K562 (cell line): ENCODE measurements at regions not wholly inside any gene's neighbourhood (a gene's known extent, or its start where the extent isn't known, plus 50 kb on each side); places are given as distances from the start of the nearest gene placed in this dataset.
A peak's percentile ranks its signal among the peaks of the same experiment; 100 is the strongest.

Source experiments
- CREB5 ChIP-seq: fragments of 250-450 bp; sonication (Bioruptor Pico); IDR thresholded peaks from 2 replicates; pipeline ENCODE4 v1.5.0; 2020; ENCODE audit warnings: mild to moderate bottlenecking
- E2F1 ChIP-seq: sonication (generic); formaldehyde crosslinking; IDR thresholded peaks from 2 replicates; pipeline ENCODE4 v1.8.1; 2023; ENCODE audit warnings: mild to moderate bottlenecking, missing genetic modification reagents, moderate library complexity
- FOXA3 ChIP-seq, 2 experiments: fragments of 450-650 bp in 1 of 2; sonication (generic) in 1 of 2; formaldehyde crosslinking; IDR thresholded peaks in 1 of 2; conservative IDR thresholded peaks in 1 of 2; 2 replicates each; pipeline versions ENCODE4 v1.4.0 to v1.8.0; 2020 to 2022; ENCODE audit warnings: mild to moderate bottlenecking in 2 of 2, missing genetic modification reagents in 1 of 2
- FOXJ2 ChIP-seq: fragments of 200-800 bp; sonication (Bioruptor generic); IDR thresholded peaks from 2 replicates; pipeline ENCODE4 v1.6.1; 2016; ENCODE audit warnings: missing genetic modification characterization, missing compliant biosample characterization
- FOXK2 ChIP-seq, 2 experiments: fragments of 450-650 bp; IDR thresholded peaks in 1 of 2; conservative IDR thresholded peaks in 1 of 2; 2 replicates each; pipeline ENCODE4 v1.6.1; 2016; ENCODE audit warnings: low read depth in 2 of 2, mild to moderate bottlenecking in 1 of 2
- FOXP1 ChIP-seq: sonication (generic); formaldehyde crosslinking; IDR thresholded peaks from 2 replicates; pipeline ENCODE4 v1.8.0; 2022; ENCODE audit warnings: mild to moderate bottlenecking, missing genetic modification reagents
- GTF2A2 ChIP-seq: IDR thresholded peaks from 2 replicates; pipeline ENCODE4 v1.6.1; 2016; ENCODE audit warnings: mild to moderate bottlenecking, missing genetic modification characterization, missing compliant biosample characterization
- HMGXB4 ChIP-seq: sonication (generic); formaldehyde crosslinking; IDR thresholded peaks from 2 replicates; pipeline ENCODE4 v1.8.1; 2023; ENCODE audit warnings: mild to moderate bottlenecking, missing genetic modification reagents
- KAT2B ChIP-seq: IDR thresholded peaks from one replicate; pipeline ENCODE4 v1.6.1; 2012; ENCODE audit warnings: low read depth, mild to moderate bottlenecking, control low read depth, inconsistent platforms, low read length, moderate library complexity
- MAFF ChIP-seq: IDR thresholded peaks from 2 replicates; pipeline ENCODE4 v1.6.1; 2012; ENCODE audit warnings: low read length, improper control_type of control experiment
- MAFG ChIP-seq: fragments of 450-650 bp; conservative IDR thresholded peaks from 2 replicates; pipeline ENCODE4 v1.6.1; 2016; ENCODE audit warnings: missing genetic modification characterization, missing compliant biosample characterization
- MCM2 ChIP-seq: fragments of 450-650 bp; IDR thresholded peaks from 2 replicates; pipeline ENCODE4 v1.6.1; 2017; ENCODE audit warnings: low read depth, mild to moderate bottlenecking
- MTA1 ChIP-seq: fragments of 450-650 bp; IDR thresholded peaks from 2 replicates; pipeline ENCODE4 v1.6.1; 2017; ENCODE audit warnings: borderline replicate concordance
- MYBL2 ChIP-seq, 2 experiments: fragments of 450-650 bp in 1 of 2; sonication (generic) in 1 of 2; formaldehyde crosslinking in 1 of 2; IDR thresholded peaks; 2 replicates each; pipeline versions ENCODE4 v1.6.1 to v1.8.1; 2017 to 2022; ENCODE audit warnings: borderline replicate concordance in 1 of 2, inconsistent platforms in 1 of 2, low read depth in 1 of 2, mild to moderate bottlenecking in 1 of 2, missing genetic modification reagents in 1 of 2, moderate library complexity in 1 of 2
- NFE2 ChIP-seq: IDR thresholded peaks from 2 replicates; pipeline ENCODE4 v1.6.1; 2014; ENCODE audit warnings: antibody characterized with exemption, low read depth
- PHTF2 ChIP-seq: fragments of 250-450 bp; sonication (Bioruptor Pico); IDR thresholded peaks from 2 replicates; pipeline ENCODE4 v1.5.0; 2021; ENCODE audit warnings: mild to moderate bottlenecking
- POLR3G ChIP-seq: IDR thresholded peaks from 2 replicates; pipeline ENCODE4 v1.6.1; 2011; ENCODE audit not compliant: insufficient read length, insufficient replicate concordance; ENCODE audit errors: extremely low read depth
- SMAD2 ChIP-seq: fragments of 150-350 bp; IDR thresholded peaks from 2 replicates; pipeline ENCODE4 v1.6.1; 2014; ENCODE audit warnings: low read depth, mild to moderate bottlenecking, low read length
- SUPT5H ChIP-seq: fragments of 450-650 bp; IDR thresholded peaks from 2 replicates; pipeline ENCODE4 v1.6.1; 2016
- TBL1XR1 ChIP-seq, 2 experiments: IDR thresholded peaks; 2 replicates each; pipeline ENCODE4 v1.6.1; 2012; ENCODE audit warnings: improper control_type of control experiment in 2 of 2, low read length in 2 of 2, mild to moderate bottlenecking in 1 of 2
- TBP ChIP-seq: optimal IDR thresholded peaks from 2 replicates; pipeline ENCODE3; 2011; ENCODE audit warnings: low read depth, low read length, improper control_type of control experiment
- TCF7L2 ChIP-seq: fragments of 150-350 bp; IDR thresholded peaks from 2 replicates; pipeline ENCODE4 v1.6.1; 2016; ENCODE audit warnings: low read depth, mild to moderate bottlenecking, low read length, moderate library complexity

- TF ChIP-seq GTF2A2 (tag) (0 out of 2 replicates have a peak, but pooled peaks have one; percentile 19), PHTF2 (CRISPR knock-in tag) (no peak), MTA1 (no peak), CREB5 (CRISPR knock-in tag) (no peak), KAT2B (no peak), MCM2 (0 out of 2 replicates have a peak, but pooled peaks have one; percentile 49), SUPT5H (no peak), FOXK2 (conservative IDR thresholded peaks at IDR 0.05 in 1 of 2, IDR thresholded peaks at IDR 0.05 in 1 of 2; ENCODE audit: low read depth in 2 of 2) (no peak), TCF7L2 (no peak), TBP (no peak), MYBL2 (IDR thresholded peaks at IDR 0.05; ENCODE audit: low read depth) (no peak), MYBL2 (CRISPR knock-in tag; IDR thresholded peaks at IDR 0.05; ENCODE audit: borderline replicate concordance) (no peak), E2F1 (CRISPR knock-in tag) (no peak), HMGXB4 (CRISPR knock-in tag) (no peak), NFE2 (peak; percentile 46), TBL1XR1 (IDR thresholded peaks at IDR 0.05; ENCODE audit: low read length in 2 of 2) (no peak), FOXA3 (CRISPR knock-in tag; conservative IDR thresholded peaks at IDR 0.05 in 1 of 2, IDR thresholded peaks at IDR 0.05 in 1 of 2) (no peak), MAFF (peak; percentile 0; the same call in 1 of the 2 replicates), MAFG (tag) (no peak; the same call in 1 of the 2 replicates), POLR3G (no peak), SMAD2 (no peak), FOXP1 (CRISPR knock-in tag) (no peak), FOXJ2 (tag) (peak; percentile 37; the same call in 1 of the 2 replicates)
Measured at GRCh38 chr4:159041054-159042034, 61.5 kb upstream of the RAPGEF2 start (continued).
